ENCODE measurements at regions not wholly inside any gene's neighbourhood (a gene's known extent, or its start where the extent isn't known, plus 50 kb on each side); places are given as distances from the start of the nearest gene placed in this dataset.

GRCh38 chrX:39169976-39170375 is 368.7 kb downstream of the MID1IP1 start:
- no peak for TF ChIP-seq CTCF (IDR thresholded peaks at IDR 0.05 in 8 of 11, conservative IDR thresholded peaks at IDR 0.05 in 3 of 11)
- no peak for TF ChIP-seq POLR2A (IDR thresholded peaks at IDR 0.05)

Measured in spleen (tissue), 7 donors.